ENCODE measurements at regions not wholly inside any gene's neighbourhood (a gene's known extent, or its start where the extent isn't known, plus 50 kb on each side); places are given as distances from the start of the nearest gene placed in this dataset.
A peak's percentile ranks its signal among the peaks of the same experiment; 100 is the strongest.
"Not testable (repeated sequence)": the region's sequence is repeated elsewhere in the genome, so short reads cannot be mapped to it uniquely, and the experiment has no call there.

DNA sequence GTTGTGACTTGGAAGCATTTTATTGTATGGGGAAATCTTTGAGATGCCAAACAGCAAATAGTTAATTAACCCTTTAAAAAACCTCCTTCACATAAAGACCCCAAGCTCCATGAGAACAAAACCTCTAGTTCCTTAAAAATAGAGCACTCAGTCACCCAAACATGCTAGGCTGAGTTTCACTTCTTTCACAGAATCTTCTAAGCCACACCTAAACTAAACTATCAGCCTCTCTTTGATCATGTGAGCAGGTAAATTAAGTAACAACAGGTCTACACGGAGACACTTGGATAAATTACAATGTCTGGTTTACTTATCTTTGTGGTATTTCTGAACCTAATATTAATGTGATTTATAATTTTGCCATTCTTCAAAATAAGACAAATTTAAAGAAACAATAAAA is 205.2 kb upstream of the MARCKS start:
- no peak for DNase-seq (ENCODE audit: low read depth)

DNA sequence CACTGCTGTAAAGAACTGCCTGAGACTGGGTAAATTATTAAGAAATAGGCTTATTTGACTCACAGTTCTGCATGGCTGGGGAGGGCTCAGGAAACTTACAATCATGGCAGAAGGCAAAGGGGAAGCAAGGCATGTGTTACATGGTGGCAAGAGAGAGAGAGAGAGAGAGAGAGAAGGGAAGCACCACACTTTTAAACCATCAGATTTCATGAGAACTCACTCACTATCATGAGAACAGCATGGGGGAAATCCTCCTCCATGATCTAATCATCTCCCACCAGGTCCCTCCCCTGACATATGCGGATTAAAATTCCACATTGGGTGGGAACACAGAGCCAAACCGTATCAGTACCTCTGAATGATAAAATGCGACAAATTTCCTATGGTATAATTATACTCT is 203.9 kb upstream of the MARCKS start:
- no peak for DNase-seq (ENCODE audit: low read depth)

DNA sequence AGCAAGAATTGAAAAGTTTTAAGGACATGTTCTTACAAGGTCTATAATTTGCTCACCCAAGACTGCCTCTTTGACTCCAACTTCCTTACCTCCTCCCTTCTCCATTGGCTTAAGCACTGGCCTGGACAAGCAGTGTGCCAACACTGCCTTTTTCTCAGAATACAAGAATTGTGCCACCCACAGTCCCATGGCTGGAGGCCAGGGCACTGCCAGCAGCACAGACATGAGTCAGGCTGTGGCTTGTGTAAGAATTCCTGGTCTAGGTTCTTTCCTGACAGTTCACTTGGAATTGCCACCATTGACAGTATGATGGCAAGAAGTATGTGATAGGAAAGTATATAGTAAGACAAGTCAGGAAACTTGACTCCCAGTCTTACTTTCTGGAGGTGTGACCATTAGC is 202.7 kb upstream of the MARCKS start:
- DNase-seq (ENCODE audit: low read depth): peak; percentile 96

DNA sequence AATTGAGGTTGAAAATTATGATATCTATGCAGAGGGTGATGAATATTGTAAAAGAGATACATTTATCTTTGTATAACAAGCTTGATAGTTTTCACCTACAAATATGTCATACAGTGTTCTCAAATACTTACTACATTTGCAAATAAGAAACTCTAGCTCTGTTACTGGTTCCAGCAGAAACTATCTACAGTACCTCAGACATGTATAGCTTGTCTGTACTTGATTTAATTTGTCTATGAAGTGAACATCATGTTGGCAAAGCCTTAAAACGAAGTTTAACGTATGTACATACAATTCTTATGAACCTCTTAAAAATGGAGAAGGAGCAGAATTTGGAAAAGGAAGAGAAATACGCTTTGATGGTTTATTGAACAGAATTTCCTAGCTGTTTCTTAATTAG is 201.4 kb upstream of the MARCKS start:
- no peak for DNase-seq (ENCODE audit: low read depth)

DNA sequence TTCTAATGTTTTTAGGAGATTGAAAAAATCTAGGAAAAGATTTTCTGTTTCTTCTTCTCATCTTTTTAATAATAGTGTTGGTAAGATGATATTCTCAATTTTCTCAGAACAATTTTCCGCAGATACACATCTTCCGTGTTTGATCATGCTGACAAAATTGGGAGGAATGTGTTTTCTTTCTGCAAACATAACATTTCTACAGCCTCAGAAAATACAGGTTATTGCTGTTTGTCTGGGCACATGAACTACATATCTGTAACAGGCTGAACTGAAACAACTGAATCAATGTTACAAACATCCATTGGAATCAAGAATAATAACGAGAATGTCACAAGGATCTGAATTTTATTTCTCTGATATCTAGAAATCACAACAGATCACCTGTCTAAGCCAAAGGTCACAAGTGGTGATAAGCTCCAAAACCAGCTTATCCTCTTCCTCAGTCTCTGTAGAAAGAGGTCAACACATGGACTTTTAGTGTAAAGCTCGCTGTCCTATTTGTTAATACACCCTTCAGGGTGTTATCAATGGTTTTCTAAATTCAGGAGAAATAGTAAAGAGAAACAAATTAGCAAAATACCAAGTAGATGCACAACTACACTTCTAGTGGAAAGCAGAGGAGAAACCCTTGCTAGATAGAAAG is 197.3 kb upstream of the MARCKS start:
- DNase-seq (ENCODE audit: low read depth): no peak

DNA sequence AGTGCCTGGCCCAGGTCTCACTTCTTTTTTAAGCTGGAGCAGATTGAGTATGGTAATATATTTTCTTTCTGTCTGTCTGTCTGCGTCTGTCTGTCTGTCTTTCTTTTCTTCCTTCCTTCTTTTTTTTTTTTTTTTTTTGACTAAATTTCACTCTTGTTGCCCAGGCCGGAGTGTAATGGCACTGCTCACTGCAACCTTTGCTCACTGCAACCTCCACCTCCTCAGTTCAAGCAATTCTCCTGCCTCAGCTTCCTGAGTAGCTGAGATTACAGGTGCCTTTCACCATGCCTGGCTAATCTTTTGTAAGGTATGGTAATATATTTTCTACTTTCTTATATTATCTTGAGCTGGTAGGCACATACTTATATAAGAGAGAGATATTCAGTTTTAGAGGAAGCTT is 196.3 kb upstream of the MARCKS start:
- DNase-seq (ENCODE audit: low read depth): no peak

DNA sequence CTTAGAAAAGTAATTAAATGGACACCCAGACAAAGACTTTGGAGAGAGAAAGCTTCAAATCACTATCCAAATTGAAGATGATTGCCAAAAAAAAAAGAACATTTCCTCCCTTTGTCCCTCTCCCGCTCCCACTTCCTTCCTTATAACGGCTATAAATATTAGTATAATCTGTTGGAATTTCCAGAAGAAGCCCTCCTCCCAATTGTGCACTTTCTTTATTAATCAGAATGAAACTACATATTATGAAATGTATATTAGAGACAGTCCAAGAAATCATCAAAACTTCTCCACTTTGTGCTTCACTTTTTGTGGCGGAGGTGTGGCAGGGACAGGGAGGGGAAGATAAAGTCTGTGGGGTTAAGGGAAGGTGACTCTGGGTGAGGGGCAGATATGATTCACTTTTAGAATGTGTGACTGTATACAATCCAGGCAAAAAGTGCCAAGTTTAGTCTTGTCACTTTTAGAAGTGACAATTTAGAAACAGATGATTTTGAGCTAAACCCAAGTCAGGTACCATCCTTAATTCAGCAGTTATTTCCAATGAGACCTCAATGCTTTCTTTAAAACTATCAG is 195.0 kb upstream of the MARCKS start:
- no peak for DNase-seq (ENCODE audit: low read depth)

DNA sequence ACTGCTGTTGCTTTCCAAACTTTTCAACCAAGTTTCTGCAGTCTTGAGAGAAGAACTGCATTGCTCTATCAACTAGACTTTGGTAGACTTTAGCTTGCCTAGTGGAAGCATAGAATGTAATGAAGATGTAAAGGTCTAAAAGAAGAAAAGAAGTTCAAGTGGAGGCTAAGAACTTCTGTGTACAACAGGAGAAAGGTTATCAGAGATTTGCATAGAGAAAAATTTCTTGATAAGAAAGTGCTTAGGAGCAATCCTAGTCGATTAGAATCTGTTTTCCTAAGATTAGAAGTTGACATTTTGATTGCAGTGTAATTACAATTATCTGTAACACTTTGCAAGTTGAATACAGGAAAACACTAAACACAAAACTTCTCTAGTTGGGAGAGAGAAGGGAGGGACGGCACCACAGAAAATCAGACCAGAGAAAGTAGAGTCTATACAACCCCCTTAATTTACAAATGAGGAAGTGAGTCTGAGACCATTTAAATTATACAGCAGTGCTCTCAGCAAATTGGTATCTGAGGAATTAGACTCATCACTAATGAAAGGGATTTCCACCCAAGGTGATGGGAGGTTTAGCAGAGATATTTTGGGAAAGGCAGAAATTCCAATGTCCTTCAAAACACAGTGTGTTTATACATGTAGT is 194.3 kb upstream of the MARCKS start:
- DNase-seq (ENCODE audit: low read depth): no peak

DNA sequence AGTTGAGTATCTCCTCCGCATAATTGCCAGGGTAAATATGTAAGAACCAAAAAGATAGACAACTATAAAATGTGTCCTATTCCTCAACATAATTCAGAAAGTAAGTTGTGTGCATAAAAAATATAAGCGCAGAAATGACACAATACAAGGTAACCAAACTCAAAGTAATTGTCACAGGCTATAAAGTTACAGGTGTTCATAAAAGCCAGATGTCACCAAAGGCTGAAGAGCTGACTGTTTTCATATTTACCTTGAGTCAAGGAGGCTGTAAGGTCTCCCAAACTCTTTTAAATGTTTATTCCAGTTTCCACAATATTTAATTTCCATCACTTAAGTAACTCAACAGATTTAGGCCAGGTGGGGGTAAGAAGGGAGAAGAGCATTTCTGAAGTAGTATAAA is 192.2 kb upstream of the MARCKS start:
- no peak for DNase-seq (ENCODE audit: low read depth)

DNA sequence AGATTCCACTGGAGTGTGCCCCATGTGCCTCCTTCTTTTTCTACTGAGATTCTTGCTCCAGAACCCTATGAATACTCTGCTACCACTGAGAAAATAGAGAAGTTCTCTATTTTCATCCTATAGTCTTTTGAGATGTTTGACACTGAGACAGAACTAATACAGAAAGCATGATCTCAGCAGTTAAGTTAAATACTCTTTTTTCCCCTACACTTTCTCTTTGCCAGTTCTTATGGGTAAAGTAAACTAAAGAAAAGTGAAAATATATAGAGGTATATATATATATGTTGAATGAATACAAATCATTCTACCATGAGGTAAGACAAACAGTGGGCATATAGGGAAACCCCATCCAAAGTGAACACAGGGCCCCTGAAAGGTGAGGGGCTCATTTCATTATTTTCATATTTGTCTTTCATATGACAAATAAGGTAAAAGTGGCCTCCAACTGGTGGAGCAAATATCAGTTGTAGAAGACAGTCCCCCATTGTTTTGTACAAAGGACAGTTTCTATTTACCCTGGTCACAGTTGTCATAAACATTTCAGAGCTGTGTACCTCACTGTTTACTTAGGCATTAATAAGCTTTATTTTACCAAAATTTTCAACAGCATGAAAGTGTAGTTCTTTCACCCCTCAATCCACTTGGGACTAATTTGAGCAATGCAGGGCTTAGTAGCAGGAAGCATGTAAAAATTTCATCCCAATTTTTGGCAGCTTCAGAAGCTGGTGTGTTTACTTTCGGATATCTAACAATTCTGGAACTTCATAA is 188.3 kb upstream of the MARCKS start:
- DNase-seq (ENCODE audit: low read depth): no peak

DNA sequence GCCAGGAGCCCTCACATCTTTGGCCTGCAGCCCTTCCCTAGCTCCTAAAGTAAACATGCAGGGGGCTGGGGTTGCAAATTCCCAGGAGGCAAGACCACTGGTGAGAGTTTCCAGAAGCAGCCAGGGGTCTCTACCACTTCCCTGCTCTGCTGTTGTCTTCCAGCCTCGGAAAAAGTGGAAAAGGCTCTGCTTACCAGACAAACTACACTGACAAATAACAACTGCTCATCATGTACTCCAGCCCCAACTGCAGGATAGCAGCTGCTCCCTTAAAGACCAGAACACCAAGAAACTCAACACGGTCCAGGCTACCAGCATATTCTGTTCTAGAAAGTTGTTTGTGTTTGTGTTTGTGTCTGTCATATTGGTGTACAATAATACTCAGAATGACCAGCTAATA is 187.5 kb upstream of the MARCKS start:
- no peak for DNase-seq (ENCODE audit: low read depth)

DNA sequence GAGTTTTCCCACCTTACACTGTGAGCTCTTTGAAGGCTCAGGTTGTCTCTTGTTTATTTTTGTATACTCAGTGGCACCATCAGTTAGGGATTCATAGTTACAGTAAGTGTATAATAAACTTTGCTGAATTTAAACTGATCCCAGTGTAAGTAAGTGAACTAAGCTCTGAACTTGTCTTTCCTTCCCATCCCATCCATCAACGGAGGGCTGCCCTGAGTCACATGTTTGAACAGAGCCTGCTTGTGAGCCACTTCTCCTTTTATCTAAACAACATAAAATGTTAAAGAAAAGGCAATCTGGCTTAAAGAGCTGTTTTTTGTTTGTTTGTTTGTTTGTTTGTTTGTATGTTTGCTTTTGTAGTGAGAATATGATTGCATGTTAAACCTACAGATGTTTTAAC is 185.7 kb upstream of the MARCKS start:
- no peak for DNase-seq (ENCODE audit: low read depth)

DNA sequence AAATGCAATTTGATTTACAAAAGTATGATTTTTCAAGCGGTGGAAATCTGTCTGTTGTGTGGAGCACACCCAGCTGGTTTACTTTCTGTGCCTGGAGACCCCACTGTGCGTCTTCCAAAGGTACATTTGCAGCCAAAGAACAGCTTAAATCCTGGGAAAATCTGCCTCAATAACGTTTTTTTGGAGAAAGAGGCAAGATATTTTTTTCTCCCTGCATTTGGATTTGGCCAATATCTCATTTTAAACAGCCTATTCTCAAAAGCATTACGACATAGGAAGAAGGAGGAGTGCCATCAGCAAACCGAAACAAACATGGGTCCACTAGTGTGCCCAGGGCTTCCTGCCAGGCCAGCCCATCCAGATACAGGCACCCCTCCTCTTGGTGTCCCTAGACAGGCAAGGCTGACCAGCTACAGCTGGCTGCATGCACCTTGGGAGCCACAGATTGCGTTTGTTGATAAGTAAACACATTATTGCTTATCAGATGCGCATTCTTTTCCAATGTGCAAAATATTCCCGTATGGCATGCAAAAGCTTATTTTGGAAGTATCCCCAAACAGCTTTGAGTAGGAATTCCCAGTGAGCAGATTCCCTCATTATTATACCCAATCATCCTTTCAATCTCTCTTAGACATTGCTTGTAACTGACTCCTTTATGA is 184.5 kb upstream of the MARCKS start:
- DNase-seq (ENCODE audit: low read depth): no peak

DNA sequence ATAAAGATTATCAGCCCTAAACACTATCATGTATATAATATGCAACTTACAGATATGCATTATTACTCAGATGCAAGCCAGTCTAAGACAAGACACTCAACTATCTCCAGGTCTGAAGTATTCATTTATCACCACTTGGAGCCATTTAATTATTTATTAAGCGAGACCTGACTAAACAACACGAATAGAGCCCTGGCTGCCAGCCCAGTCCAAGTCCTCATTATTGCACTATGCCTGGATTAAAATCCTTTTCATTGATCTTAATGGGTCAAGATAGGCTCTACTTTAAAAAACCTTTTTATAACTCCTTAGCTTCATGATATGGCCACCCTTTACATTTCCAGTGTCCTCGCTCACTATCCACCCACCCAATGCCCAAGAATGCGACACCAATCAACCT is 183.1 kb upstream of the MARCKS start:
- DNase-seq (ENCODE audit: low read depth): no peak

DNA sequence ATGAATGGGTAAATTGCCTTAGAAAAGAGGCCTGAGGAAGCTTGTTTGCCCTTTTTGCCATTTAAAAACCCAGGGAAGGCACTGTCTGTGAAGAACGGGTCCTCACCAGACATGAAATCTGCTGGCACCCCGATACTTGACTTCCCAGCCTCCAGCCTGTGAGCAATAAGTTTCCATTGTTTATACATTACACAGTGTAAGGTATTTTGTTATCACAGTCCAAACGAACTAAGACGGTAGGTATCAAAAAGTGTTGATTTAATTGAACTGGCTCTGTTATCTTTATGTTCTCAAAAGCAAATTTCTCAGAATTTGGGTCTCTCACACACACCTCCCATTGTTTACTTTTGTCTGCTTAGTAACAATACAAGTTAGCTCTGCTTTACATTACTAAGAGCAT is 181.1 kb upstream of the MARCKS start:
- DNase-seq (ENCODE audit: low read depth): no peak

DNA sequence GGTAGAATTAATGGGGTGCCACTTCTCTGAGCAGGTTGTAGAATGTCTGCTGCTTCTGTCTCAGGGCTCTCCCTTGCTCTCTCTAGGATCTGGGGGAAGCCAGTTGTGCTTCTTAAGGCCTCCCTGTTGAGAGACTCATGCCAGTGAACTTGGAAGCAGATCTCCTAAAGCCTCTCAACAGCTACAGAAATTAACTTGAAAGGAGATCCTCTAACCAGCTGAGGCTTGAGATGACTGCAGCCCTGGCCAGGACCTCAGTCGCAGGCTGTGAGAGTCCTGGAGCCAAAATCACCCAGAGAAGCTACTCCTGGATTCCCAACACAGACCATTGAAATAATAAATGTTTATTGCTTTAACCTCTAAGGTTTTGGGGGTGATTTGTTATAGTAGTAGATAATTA is 180.2 kb upstream of the MARCKS start:
- no peak for DNase-seq (ENCODE audit: low read depth)

DNA sequence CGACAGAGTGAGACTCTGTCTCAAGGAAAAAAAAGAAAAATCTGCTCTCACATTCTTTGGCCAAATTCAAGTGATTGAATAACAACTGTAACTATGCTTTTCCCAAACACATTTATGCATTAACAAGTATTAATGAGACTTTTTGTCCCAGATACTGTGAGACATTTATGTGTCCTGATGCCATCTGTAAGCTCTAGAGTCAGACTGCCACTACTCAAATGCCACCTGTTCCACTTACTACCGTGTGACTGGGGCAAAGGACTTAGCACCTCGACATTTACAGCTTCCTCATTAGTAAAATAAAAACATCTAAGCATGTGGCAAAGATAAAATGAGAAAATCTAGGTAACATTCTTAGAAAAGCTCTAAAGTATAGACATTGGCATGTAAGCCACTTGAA is 178.1 kb upstream of the MARCKS start:
- no peak for DNase-seq (ENCODE audit: low read depth)

DNA sequence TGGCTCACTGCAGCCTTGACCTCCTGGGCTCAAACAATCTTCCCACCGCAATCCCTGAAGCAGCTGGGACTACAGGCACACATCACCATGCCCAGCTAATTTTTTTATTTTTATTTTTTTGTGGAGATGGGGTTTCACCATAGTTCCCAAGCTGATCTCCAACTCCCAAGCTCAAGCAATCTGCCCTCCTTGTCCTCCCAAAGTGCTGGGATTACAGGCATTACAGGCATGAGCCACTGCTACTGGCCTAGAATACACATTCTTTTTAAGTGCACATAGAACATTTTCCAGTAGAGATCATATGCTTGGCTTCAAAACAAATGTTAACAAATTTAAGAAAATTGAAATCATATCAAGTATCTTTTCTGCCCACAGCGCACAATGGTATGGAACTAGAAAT is 176.8 kb upstream of the MARCKS start:
- no peak for DNase-seq (ENCODE audit: low read depth)

DNA sequence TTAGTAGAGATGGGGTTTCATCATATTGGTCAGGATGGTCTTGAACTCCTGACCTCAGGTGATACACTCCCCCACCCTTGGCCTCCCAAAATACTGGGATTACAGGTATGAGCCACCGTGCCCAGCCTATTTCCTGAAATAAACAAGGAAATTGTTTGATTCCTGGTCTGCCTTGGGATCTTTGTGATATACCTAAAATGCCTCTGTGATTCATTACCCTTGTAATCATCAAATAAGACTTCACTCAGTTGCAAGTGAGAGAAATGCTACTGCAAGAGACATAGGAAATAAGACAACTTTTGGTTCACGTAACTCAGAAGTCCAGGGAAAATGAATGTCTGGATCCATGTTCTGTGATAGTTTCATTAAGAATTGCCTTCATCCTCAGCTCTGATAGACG is 173.2 kb upstream of the MARCKS start:
- no peak for DNase-seq (ENCODE audit: low read depth)

DNA sequence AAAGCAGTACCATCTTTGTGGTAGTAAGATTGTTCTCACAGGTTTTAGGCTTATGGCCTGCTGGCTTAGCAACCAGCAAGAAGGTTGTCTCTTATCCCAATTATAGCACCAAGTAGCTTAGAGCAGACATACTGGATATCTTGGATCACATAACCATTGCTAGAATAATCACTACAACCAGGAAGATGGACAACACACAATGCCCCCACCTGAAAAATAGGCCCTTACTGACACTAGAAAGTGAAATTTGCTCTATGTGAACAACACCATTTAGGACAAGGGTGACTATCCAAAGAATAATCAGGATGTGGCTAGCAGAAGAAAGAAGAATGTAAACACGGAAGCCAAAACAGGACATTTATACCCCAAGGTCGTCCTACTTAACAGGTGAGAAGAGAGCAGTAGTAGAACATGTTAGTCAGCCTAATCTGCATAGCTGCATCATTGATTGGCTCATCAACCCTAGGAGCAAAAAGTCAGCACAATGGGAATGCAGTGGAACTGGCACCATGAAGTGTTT is 172.7 kb upstream of the MARCKS start:
- peak; percentile 33 for DNase-seq (ENCODE audit: low read depth)

DNA sequence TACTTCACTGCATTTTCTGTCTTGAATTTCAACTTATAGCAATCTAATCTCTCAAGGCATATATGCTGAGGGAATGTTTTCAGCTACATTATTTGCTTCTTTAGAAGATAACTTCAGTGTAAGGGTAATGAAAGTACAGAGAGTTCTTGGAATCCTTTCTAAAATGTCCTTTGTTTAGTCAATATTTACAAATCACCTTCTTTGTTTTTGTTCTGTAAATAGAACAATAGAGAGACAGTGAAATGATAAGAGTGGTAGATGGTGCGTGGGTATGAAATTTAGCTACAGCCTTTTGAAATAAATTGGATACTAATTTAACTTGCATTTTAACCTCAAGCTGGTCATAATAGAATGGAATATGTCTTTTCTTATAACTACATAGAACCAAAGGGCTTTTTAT is 171.1 kb upstream of the MARCKS start:
- no peak for DNase-seq (ENCODE audit: low read depth)

DNA sequence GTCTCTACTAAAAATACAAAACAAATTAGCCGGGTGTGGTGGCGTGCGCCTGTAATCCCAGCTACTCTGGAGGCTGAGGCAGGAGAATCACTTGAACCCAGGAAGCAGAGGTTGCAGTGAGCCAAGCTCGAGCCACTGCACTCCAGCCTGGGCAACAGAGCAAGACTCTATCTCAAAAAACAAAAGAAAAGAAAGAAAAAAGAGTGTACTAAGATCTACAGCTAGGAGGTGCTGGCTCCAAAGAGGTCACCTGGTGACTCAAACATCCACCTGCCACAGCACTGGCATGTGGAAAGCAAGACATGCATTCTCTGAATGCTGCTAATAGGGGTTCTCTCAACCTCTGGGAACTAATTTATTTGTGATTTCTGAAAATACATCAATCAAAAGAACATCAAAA is 167.5 kb upstream of the MARCKS start:
- DNase-seq (ENCODE audit: low read depth): not testable (repeated sequence)
